ENCODE measurements at regions not wholly inside any gene's neighbourhood (a gene's known extent, or its start where the extent isn't known, plus 50 kb on each side); places are given as distances from the start of the nearest gene placed in this dataset.
A peak's percentile ranks its signal among the peaks of the same experiment; 100 is the strongest.
"Not testable (repeated sequence)": the region's sequence is repeated elsewhere in the genome, so short reads cannot be mapped to it uniquely, and the experiment has no call there.

DNA sequence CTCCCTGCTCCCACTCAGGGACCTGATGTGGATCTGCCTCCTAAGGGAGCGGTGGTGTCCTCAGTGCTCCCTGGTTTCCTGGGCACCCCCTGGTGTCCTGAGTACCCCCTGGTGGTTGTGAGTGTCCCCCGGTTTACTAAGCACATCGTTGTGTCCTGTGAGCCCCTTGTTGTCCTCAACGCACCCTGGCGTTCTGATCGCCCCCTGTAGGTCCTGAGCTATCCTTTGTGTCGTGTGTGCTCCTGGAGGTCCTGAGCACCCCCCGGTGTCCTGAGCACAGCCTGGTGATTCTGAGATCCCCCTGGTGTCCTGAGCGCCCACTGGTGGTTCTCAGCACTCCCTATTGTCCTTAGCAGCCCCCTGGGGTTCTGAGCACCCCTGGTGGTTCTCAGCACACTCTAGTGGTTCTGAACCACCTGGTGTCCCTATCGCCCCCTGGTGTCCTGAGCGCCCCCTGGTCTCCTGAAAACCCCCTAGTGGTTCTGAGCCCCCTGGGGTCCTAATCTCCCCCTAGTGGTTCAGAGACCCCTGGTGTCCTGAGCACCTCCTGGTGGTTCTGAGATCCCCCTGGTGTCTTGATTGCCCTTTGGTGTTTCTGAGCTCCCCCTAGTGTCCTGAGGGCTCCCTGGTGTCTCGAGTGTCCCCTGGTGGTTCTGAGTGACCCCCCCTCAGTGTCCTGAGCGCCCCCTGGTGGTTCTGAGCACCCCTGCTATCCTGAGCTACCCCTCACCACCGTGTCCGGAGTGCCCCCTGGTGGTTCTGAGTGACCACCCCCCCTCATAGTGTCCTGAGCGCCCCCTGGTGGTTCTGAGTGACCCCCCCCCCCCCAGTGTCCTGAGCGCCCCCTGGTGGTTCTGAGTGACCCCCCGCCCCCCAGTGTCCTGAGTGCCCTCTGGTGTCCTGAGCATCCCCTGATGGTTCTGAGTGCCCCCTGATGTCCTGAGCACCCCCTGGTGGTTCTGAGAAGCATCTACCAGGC, 615.1 kb downstream of the TMEM121 start:
- H3K36me3 Mint-ChIP-seq = no peaks in the 10 kb centered on the region
- H3K4me1 Mint-ChIP-seq = peaks cover 7% of the 10 kb centered on the region
- ATAC-seq = no peak
- H3K9me3 Mint-ChIP-seq = no peaks in the 10 kb centered on the region
- peaks cover 1% of the 10 kb centered on the region for H3K27me3 Mint-ChIP-seq
- H3K27ac Mint-ChIP-seq = peak overlapping the region; percentile 37
- no peak overlapping the region for H3K4me3 Mint-ChIP-seq

DNA sequence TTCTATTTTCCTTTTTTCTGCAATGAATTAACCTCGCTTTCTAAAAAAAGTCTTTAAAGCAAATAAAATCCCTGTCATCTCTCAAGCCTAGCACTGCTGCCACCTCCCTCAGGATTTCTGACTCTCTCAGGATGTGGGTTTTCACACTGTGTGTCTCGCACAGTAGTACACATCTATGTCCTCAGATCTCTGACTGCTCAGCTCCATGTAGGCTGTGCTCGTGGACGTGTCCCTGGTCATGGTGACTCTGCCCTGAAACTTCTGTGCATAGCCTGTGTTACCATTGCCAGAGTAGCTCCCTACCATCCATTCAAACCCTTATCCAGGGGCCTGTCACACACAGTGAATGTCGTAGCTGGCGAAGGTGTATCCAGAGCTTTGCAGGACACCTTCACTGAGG, 619.3 kb downstream of the TMEM121 start:
- H3K4me3 Mint-ChIP-seq, ATAC-seq, H3K27me3 Mint-ChIP-seq, H3K27ac Mint-ChIP-seq, H3K4me1 Mint-ChIP-seq, H3K9me3 Mint-ChIP-seq, H3K36me3 Mint-ChIP-seq: not testable (repeated sequence)

GRCh38 chr14:106153362-106153955, 627.1 kb downstream of the TMEM121 start:
- not testable (repeated sequence) for H3K27ac Mint-ChIP-seq, H3K9me3 Mint-ChIP-seq, H3K36me3 Mint-ChIP-seq, H3K4me1 Mint-ChIP-seq, ATAC-seq, H3K27me3 Mint-ChIP-seq
- H3K4me3 Mint-ChIP-seq = peak overlapping the region; percentile 73

GRCh38 chr14:106163316-106163715, 636.9 kb downstream of the TMEM121 start:
- Mint-ChIP-seq H3K9me3 (peaks cover 2% of the 10 kb centered on the region), H3K27me3 (peaks cover 71% of the 10 kb centered on the region), H3K27ac (no peak overlapping the region), H3K36me3 (no peaks in the 10 kb centered on the region), H3K4me1 (no peaks in the 10 kb centered on the region), H3K4me3 (no peak overlapping the region)
- no peak for ATAC-seq

DNA sequence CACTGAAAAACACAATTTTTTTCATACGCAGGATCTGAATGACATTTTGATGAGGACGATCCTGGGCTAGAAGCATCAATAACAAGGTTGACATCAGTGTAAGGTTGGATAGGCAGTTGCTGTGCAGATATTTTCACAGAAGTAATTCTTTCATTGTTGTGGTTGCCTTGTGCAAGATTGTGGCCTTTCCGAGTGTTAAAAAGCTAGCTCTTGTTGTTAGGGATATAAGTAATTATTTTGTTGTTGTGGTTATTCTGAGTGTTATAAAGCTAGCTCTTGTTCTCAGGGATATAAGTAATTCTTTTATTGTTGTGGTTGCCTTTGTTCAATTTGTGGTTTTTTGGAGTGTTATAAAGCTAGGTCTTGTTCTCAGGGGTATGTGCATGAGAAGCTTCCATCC, 637.4 kb downstream of the TMEM121 start:
- not testable (repeated sequence) for H3K27ac Mint-ChIP-seq, H3K36me3 Mint-ChIP-seq, H3K4me3 Mint-ChIP-seq, H3K9me3 Mint-ChIP-seq, ATAC-seq, H3K4me1 Mint-ChIP-seq
- H3K27me3 Mint-ChIP-seq = peaks cover 70% of the 10 kb centered on the region

DNA sequence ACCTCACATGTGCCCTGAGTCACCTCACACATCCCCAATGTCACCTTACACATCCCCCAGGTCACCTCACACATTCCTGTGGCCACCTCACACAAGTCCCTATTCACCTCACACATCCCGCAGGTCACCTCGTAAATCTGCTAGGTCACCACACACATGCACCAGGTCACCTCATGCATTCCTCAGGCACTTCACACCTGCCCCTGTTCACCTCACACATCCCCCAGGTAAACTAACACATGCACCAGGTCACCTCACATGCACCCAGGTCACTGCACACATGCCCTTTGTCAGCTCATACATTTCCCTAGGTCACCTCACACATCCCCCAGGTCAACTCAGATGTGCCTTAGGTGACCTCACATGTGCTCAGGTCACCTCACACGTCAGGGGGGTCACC, 639.8 kb downstream of the TMEM121 start:
- Mint-ChIP-seq H3K27ac (no peak overlapping the region), H3K9me3 (no peaks in the 10 kb centered on the region), H3K4me1 (no peaks in the 10 kb centered on the region), H3K4me3 (no peak overlapping the region), H3K27me3 (peaks cover 57% of the 10 kb centered on the region), H3K36me3 (no peaks in the 10 kb centered on the region)
- no peak for ATAC-seq

- Mint-ChIP-seq H3K9me3 (no peaks in the 10 kb centered on the region), H3K4me1 (no peaks in the 10 kb centered on the region), H3K27me3 (peaks cover 52% of the 10 kb centered on the region), H3K4me3 (no peak overlapping the region), H3K27ac (no peak overlapping the region), H3K36me3 (no peaks in the 10 kb centered on the region)
- ATAC-seq = no peak
Measured at GRCh38 chr14:106166650-106167204, 640.3 kb downstream of the TMEM121 start.

DNA sequence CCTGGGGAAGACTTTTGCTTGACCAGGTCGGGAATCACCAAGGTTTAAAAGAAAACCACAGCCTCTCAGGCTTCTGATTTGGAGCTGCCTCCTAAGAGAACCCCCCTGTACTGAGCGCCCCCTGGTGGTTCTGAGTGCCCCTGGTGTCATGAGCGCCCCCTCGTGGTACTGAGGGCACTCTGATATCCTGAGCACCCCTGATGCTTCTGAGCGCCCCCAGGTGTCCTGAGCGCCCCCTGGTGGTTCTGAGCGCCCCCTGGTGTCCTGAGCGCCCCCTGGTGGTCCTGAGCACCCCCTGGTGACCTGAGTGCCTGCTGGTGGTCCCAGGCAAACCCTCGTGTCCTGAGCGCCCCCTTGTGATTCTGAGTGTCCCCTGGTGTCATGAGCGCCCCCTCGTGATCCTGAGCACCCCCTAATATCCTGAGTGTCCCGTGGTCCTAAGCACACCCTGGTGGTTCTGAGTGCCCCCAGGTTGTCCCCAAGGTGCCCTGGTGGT, 643.8 kb downstream of the TMEM121 start:
- H3K9me3 Mint-ChIP-seq, ATAC-seq, H3K4me1 Mint-ChIP-seq, H3K36me3 Mint-ChIP-seq, H3K4me3 Mint-ChIP-seq, H3K27ac Mint-ChIP-seq: not testable (repeated sequence)
- H3K27me3 Mint-ChIP-seq = peaks cover 26% of the 10 kb centered on the region

- H3K4me1 Mint-ChIP-seq = no peaks in the 10 kb centered on the region
- no peaks in the 10 kb centered on the region for H3K27me3 Mint-ChIP-seq
- no peak overlapping the region for H3K4me3 Mint-ChIP-seq
- no peak overlapping the region for H3K27ac Mint-ChIP-seq
- H3K36me3 Mint-ChIP-seq = no peaks in the 10 kb centered on the region
- no peaks in the 10 kb centered on the region for H3K9me3 Mint-ChIP-seq
- ATAC-seq = no peak
Measured at GRCh38 chr14:106174206-106174605, 647.8 kb downstream of the TMEM121 start.

GRCh38 chr14:106177266-106178246, 651.2 kb downstream of the TMEM121 start:
- H3K4me3 Mint-ChIP-seq, H3K4me1 Mint-ChIP-seq, H3K27me3 Mint-ChIP-seq, ATAC-seq, H3K9me3 Mint-ChIP-seq, H3K36me3 Mint-ChIP-seq, H3K27ac Mint-ChIP-seq: not testable (repeated sequence)

- no peak for ATAC-seq
- no peak overlapping the region for H3K4me3 Mint-ChIP-seq
- H3K36me3 Mint-ChIP-seq = no peaks in the 10 kb centered on the region
- H3K4me1 Mint-ChIP-seq = no peaks in the 10 kb centered on the region
- no peaks in the 10 kb centered on the region for H3K27me3 Mint-ChIP-seq
- no peaks in the 10 kb centered on the region for H3K9me3 Mint-ChIP-seq
- no peak overlapping the region for H3K27ac Mint-ChIP-seq
Measured at GRCh38 chr14:106179761-106180160, 653.4 kb downstream of the TMEM121 start.

- H3K4me1 Mint-ChIP-seq, H3K9me3 Mint-ChIP-seq, H3K27me3 Mint-ChIP-seq, ATAC-seq, H3K27ac Mint-ChIP-seq, H3K4me3 Mint-ChIP-seq, H3K36me3 Mint-ChIP-seq: not testable (repeated sequence)
Measured at GRCh38 chr14:106184771-106185170, 658.4 kb downstream of the TMEM121 start.

- not testable (repeated sequence) for H3K27ac Mint-ChIP-seq, H3K9me3 Mint-ChIP-seq, H3K27me3 Mint-ChIP-seq, H3K36me3 Mint-ChIP-seq, H3K4me3 Mint-ChIP-seq, H3K4me1 Mint-ChIP-seq, ATAC-seq
Measured at GRCh38 chr14:106185174-106185836, 658.9 kb downstream of the TMEM121 start.

DNA sequence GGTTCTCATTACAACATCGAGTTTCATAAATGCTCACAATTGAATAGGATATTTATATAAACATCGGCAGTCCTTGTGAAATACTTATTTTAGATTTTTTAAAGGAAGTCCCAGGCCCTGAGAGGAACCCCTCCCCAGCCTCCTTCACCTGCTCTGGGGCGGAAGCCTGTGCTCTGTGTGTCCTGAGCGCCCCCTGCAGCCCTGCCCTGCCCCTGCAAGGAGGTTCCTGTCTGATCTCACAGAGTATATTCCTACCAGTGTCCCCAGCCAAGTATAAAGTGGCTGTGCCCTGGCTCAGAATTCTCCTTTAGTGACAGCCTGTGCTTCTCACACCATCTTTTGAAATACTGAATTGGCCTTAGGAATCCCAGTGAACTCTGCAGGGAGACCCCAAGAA, 659.5 kb downstream of the TMEM121 start:
- H3K9me3 Mint-ChIP-seq = no peaks in the 10 kb centered on the region
- H3K36me3 Mint-ChIP-seq = no peaks in the 10 kb centered on the region
- no peak overlapping the region for H3K27ac Mint-ChIP-seq
- no peaks in the 10 kb centered on the region for H3K4me1 Mint-ChIP-seq
- no peak for ATAC-seq
- H3K4me3 Mint-ChIP-seq = no peak overlapping the region
- H3K27me3 Mint-ChIP-seq = no peaks in the 10 kb centered on the region

Measured in stimulated activated memory B cell treated with anti-CD40 and anti-IgM and Interleukin-4, amounts not matched to agents 10 μg/mL and 1 μg/mL and 100 μg/mL, for 72 hours (primary cell).